ENCODE measurements at regions not wholly inside any gene's neighbourhood (a gene's known extent, or its start where the extent isn't known, plus 50 kb on each side); places are given as distances from the start of the nearest gene placed in this dataset.
"Not testable (repeated sequence)": the region's sequence is repeated elsewhere in the genome, so short reads cannot be mapped to it uniquely, and the experiment has no call there.

DNA sequence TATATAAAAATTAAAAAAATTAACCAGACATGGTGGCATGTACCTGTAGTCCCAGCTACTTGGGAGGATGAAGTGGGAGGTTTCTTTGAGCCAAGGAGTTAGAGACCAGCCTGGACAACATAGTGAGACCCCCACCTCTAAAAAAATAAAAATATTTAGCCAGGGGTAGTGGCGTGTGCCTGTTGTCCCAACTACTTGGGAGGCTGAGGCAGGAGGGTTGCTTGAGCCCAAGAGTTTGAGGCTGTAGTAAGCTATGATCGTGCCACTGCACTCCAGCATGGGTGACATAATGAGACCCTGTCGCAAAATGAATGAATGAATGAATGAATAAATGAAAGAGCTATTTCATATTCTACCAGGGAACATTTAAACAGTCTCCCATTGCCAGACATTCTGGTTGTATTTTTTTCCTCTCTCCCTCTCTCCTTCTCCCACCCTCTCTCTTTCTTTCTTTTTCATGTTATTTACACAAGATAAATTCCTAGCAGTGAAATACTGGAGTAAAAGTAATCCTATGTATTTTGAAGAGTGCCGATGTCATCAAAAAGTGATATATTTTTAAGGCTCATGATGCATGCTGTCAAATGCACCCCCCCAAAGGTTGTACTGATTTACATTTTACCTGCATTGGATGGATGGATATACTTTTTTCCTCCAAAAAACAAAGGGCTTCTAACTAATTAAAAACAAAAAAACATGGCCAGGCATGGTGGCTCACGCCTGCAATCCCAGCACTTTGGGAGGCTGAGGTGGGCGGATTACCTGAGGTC is 194.8 kb upstream of the ZNF217 start:
- no peaks in the 10 kb centered on the region for H3K4me1 ChIP-seq (ENCODE audit: control insufficient read depth, insufficient read depth, low read length, poor library complexity, severe bottlenecking)
- no peaks in the 10 kb centered on the region for H3K9me3 ChIP-seq (ENCODE audit: control insufficient read depth, low read length)
- H3K27me3 ChIP-seq (replicated peaks; ENCODE audit: control insufficient read depth, insufficient read depth, low read length, poor library complexity, severe bottlenecking) = no peaks in the 10 kb centered on the region
- DNase-seq = no peak
- H3K27ac ChIP-seq (ENCODE audit: insufficient read depth, low read length, poor library complexity, severe bottlenecking) = no peak overlapping the region
- no peaks in the 10 kb centered on the region for H3K36me3 ChIP-seq (ENCODE audit: control insufficient read depth, insufficient read depth, low read length)
- no peak overlapping the region for H3K4me3 ChIP-seq (ENCODE audit: insufficient read depth, low read depth, low read length, poor library complexity, severe bottlenecking)

DNA sequence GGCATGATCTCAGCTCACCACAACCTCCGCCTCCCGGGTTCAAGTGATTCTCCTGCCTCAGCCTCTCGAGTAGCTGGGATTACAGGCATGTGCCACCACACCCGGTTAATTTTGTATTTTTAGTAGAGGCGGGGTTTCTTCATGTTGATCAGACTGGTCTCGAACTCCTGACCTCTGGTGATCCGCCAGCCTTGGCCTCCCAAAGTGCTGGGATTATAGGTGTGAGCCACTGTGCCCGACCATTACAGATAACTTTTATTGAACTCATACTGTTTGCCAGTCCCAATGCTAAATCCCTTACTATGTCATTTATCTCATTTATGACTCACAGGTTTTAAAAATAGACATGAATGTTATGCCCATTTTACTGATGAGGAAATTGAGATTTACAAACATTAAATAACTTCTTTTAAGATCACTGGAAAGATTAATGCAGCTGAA is 193.9 kb upstream of the ZNF217 start:
- H3K36me3 ChIP-seq (ENCODE audit: control insufficient read depth, insufficient read depth, low read length); H3K9me3 ChIP-seq (ENCODE audit: control insufficient read depth, low read length); H3K27ac ChIP-seq (ENCODE audit: insufficient read depth, low read length, poor library complexity, severe bottlenecking); H3K27me3 ChIP-seq (replicated peaks; ENCODE audit: control insufficient read depth, insufficient read depth, low read length, poor library complexity, severe bottlenecking); DNase-seq; H3K4me1 ChIP-seq (ENCODE audit: control insufficient read depth, insufficient read depth, low read length, poor library complexity, severe bottlenecking); H3K4me3 ChIP-seq (ENCODE audit: insufficient read depth, low read depth, low read length, poor library complexity, severe bottlenecking): not testable (repeated sequence)

GRCh38 chr20:53786445-53787267 is 193.0 kb upstream of the ZNF217 start:
- no peaks in the 10 kb centered on the region for H3K4me1 ChIP-seq (ENCODE audit: control insufficient read depth, insufficient read depth, low read length, poor library complexity, severe bottlenecking)
- no peak for DNase-seq

DNA sequence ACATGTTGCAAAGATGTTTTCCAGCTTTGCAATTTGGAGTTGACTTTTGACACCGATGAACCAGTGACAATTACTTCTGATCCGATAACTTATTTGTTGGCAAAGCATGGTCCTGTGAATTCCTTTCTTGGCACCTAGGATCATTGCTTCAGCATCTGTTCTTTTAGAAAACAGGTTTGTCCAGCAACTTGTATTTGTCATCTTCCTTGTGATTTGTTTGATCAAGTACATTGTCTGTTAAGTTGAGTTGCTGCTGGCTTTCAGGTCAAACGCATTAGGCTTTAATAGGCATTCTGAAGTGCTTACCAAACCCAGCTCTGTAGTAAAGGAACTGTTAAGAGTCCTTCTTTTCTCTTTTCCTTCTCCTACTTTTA is 192.4 kb upstream of the ZNF217 start:
- H3K4me1 ChIP-seq (ENCODE audit: control insufficient read depth, insufficient read depth, low read length, poor library complexity, severe bottlenecking) = no peaks in the 10 kb centered on the region
- no peaks in the 10 kb centered on the region for H3K36me3 ChIP-seq (ENCODE audit: control insufficient read depth, insufficient read depth, low read length)
- H3K9me3 ChIP-seq (ENCODE audit: control insufficient read depth, low read length) = no peaks in the 10 kb centered on the region
- DNase-seq = no peak
- no peaks in the 10 kb centered on the region for H3K27me3 ChIP-seq (replicated peaks; ENCODE audit: control insufficient read depth, insufficient read depth, low read length, poor library complexity, severe bottlenecking)
- H3K27ac ChIP-seq (ENCODE audit: insufficient read depth, low read length, poor library complexity, severe bottlenecking) = no peak overlapping the region
- H3K4me3 ChIP-seq (ENCODE audit: insufficient read depth, low read depth, low read length, poor library complexity, severe bottlenecking) = no peak overlapping the region

More at GRCh38 chr20:53786445-53787267, 193.0 kb upstream of the ZNF217 start:
- H3K4me3 ChIP-seq (ENCODE audit: insufficient read depth, low read depth, low read length, poor library complexity, severe bottlenecking) = no peak overlapping the region
- no peaks in the 10 kb centered on the region for H3K9me3 ChIP-seq (ENCODE audit: control insufficient read depth, low read length)
- H3K27ac ChIP-seq (ENCODE audit: insufficient read depth, low read length, poor library complexity, severe bottlenecking) = no peak overlapping the region
- H3K36me3 ChIP-seq (ENCODE audit: control insufficient read depth, insufficient read depth, low read length) = no peaks in the 10 kb centered on the region
- no peaks in the 10 kb centered on the region for H3K27me3 ChIP-seq (replicated peaks; ENCODE audit: control insufficient read depth, insufficient read depth, low read length, poor library complexity, severe bottlenecking)

DNA sequence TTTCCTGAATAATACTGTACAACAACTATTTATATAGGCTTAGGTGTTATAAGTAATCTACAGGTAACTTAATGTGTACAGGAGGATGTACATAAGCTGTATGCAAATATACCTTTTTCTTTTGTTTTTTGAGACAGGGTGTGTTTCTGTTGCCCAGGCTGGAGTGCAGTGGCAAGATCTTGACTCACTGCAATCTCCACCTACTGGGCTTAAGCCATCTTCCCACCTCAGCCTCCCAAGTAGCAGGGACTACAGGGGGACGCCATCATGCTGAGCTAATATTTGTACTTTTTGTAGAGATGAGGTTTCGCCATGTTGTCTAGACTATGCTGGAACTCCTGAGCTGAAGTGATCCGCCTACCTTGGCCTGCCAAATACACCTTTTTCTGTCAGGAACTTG is 191.7 kb upstream of the ZNF217 start:
- DNase-seq = no peak
- H3K4me3 ChIP-seq (ENCODE audit: insufficient read depth, low read depth, low read length, poor library complexity, severe bottlenecking) = no peak overlapping the region
- no peaks in the 10 kb centered on the region for H3K9me3 ChIP-seq (ENCODE audit: control insufficient read depth, low read length)
- no peaks in the 10 kb centered on the region for H3K36me3 ChIP-seq (ENCODE audit: control insufficient read depth, insufficient read depth, low read length)
- no peaks in the 10 kb centered on the region for H3K4me1 ChIP-seq (ENCODE audit: control insufficient read depth, insufficient read depth, low read length, poor library complexity, severe bottlenecking)
- no peaks in the 10 kb centered on the region for H3K27me3 ChIP-seq (replicated peaks; ENCODE audit: control insufficient read depth, insufficient read depth, low read length, poor library complexity, severe bottlenecking)
- H3K27ac ChIP-seq (ENCODE audit: insufficient read depth, low read length, poor library complexity, severe bottlenecking) = no peak overlapping the region

GRCh38 chr20:53783768-53784167 is 190.1 kb upstream of the ZNF217 start:
- no peak for DNase-seq
- no peaks in the 10 kb centered on the region for H3K36me3 ChIP-seq (ENCODE audit: control insufficient read depth, insufficient read depth, low read length)

DNA sequence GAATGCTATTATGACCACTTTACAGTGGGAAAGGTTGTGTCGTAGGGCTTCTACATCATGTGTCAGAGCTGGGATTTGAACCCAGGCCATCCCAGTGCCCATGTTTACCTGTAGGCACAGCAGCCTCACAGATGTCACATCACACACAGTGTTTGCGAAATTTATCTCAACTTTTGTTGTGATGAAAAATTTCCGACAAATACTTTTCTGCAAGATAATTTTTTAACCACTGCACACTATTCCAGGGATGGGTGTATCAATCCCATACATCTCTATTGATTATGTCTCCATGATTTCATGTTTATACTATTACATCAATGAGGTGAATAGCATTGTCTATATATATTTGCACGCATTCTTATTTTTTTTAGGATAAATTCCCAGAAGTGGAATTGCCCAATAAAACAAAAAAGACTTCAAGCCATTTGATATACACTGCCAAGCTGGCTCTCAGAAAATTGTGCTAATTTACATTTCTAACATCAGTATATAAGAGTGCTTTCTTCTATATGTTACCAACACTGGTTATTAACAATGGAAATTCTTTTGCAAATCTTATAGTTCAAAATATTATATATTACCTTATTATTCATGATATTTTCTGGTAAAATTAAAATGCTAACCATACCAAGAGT is 189.1 kb upstream of the ZNF217 start:
- no peak overlapping the region for H3K4me3 ChIP-seq (ENCODE audit: insufficient read depth, low read depth, low read length, poor library complexity, severe bottlenecking)
- no peaks in the 10 kb centered on the region for H3K4me1 ChIP-seq (ENCODE audit: control insufficient read depth, insufficient read depth, low read length, poor library complexity, severe bottlenecking)
- H3K27me3 ChIP-seq (replicated peaks; ENCODE audit: control insufficient read depth, insufficient read depth, low read length, poor library complexity, severe bottlenecking) = no peaks in the 10 kb centered on the region
- no peaks in the 10 kb centered on the region for H3K9me3 ChIP-seq (ENCODE audit: control insufficient read depth, low read length)
- no peak overlapping the region for H3K27ac ChIP-seq (ENCODE audit: insufficient read depth, low read length, poor library complexity, severe bottlenecking)
- no peaks in the 10 kb centered on the region for H3K36me3 ChIP-seq (ENCODE audit: control insufficient read depth, insufficient read depth, low read length)
- DNase-seq = no peak

More at GRCh38 chr20:53783768-53784167, 190.1 kb upstream of the ZNF217 start:
- Histone ChIP-seq H3K4me1 (ENCODE audit: control insufficient read depth, insufficient read depth, low read length, poor library complexity, severe bottlenecking) (no peaks in the 10 kb centered on the region), H3K9me3 (ENCODE audit: control insufficient read depth, low read length) (no peaks in the 10 kb centered on the region), H3K27ac (ENCODE audit: insufficient read depth, low read length, poor library complexity, severe bottlenecking) (no peak overlapping the region), H3K4me3 (ENCODE audit: insufficient read depth, low read depth, low read length, poor library complexity, severe bottlenecking) (no peak overlapping the region), H3K27me3 (replicated peaks; ENCODE audit: control insufficient read depth, insufficient read depth, low read length, poor library complexity, severe bottlenecking) (no peaks in the 10 kb centered on the region)

DNA sequence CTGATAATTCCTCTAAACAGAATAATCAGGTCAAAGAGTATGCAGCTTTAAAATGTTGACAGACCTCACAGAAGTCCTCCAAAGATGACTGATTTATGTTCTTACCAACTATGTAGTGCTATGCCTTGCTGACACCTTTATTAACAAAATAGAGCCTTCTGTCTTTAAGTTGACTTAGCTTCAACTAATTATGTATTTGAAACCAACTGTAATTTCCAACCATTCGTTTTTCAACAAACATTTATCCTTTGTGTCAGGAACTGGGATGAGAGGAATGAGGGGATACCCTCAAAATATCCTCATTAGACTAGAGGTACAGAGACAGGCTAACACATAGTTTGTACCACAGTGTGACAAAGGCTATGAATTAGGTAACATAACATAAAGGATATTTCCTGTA is 186.2 kb upstream of the ZNF217 start:
- no peaks in the 10 kb centered on the region for H3K36me3 ChIP-seq (ENCODE audit: control insufficient read depth, insufficient read depth, low read length)
- H3K9me3 ChIP-seq (ENCODE audit: control insufficient read depth, low read length) = no peaks in the 10 kb centered on the region
- H3K27me3 ChIP-seq (replicated peaks; ENCODE audit: control insufficient read depth, insufficient read depth, low read length, poor library complexity, severe bottlenecking) = no peaks in the 10 kb centered on the region
- no peak overlapping the region for H3K4me3 ChIP-seq (ENCODE audit: insufficient read depth, low read depth, low read length, poor library complexity, severe bottlenecking)
- no peak for DNase-seq
- H3K4me1 ChIP-seq (ENCODE audit: control insufficient read depth, insufficient read depth, low read length, poor library complexity, severe bottlenecking) = no peaks in the 10 kb centered on the region
- no peak overlapping the region for H3K27ac ChIP-seq (ENCODE audit: insufficient read depth, low read length, poor library complexity, severe bottlenecking)

GRCh38 chr20:53778736-53779135 is 185.1 kb upstream of the ZNF217 start:
- Histone ChIP-seq H3K27me3 (replicated peaks; ENCODE audit: control insufficient read depth, insufficient read depth, low read length, poor library complexity, severe bottlenecking) (no peaks in the 10 kb centered on the region), H3K36me3 (ENCODE audit: control insufficient read depth, insufficient read depth, low read length) (no peaks in the 10 kb centered on the region), H3K4me1 (ENCODE audit: control insufficient read depth, insufficient read depth, low read length, poor library complexity, severe bottlenecking) (no peaks in the 10 kb centered on the region), H3K9me3 (ENCODE audit: control insufficient read depth, low read length) (no peaks in the 10 kb centered on the region), H3K4me3 (ENCODE audit: insufficient read depth, low read depth, low read length, poor library complexity, severe bottlenecking) (no peak overlapping the region), H3K27ac (ENCODE audit: insufficient read depth, low read length, poor library complexity, severe bottlenecking) (no peak overlapping the region)
- DNase-seq = no peak

- no peak for DNase-seq
- H3K4me1 ChIP-seq (ENCODE audit: control insufficient read depth, insufficient read depth, low read length, poor library complexity, severe bottlenecking) = no peaks in the 10 kb centered on the region
- no peaks in the 10 kb centered on the region for H3K27me3 ChIP-seq (replicated peaks; ENCODE audit: control insufficient read depth, insufficient read depth, low read length, poor library complexity, severe bottlenecking)
- no peak overlapping the region for H3K4me3 ChIP-seq (ENCODE audit: insufficient read depth, low read depth, low read length, poor library complexity, severe bottlenecking)
- no peaks in the 10 kb centered on the region for H3K9me3 ChIP-seq (ENCODE audit: control insufficient read depth, low read length)
- no peaks in the 10 kb centered on the region for H3K36me3 ChIP-seq (ENCODE audit: control insufficient read depth, insufficient read depth, low read length)
- H3K27ac ChIP-seq (ENCODE audit: insufficient read depth, low read length, poor library complexity, severe bottlenecking) = no peak overlapping the region
Observed at GRCh38 chr20:53778041-53778516, 184.4 kb upstream of the ZNF217 start.
